ENCODE measurements at regions not wholly inside any gene's neighbourhood (a gene's known extent, or its start where the extent isn't known, plus 50 kb on each side); places are given as distances from the start of the nearest gene placed in this dataset.

- Histone ChIP-seq H3K27ac (ENCODE audit: low read depth in 2 of 2, low read length in 1 of 2) (no peak overlapping the region), H2AFZ (ENCODE audit: low read depth) (no peak overlapping the region), H3K9me2 (no peaks in the 10 kb centered on the region), H3K4me2 (no peak overlapping the region), H3K4me3 (ENCODE audit: low read depth in 2 of 2, low read length in 1 of 2) (no peak overlapping the region), H3K9me3 (no peaks in the 10 kb centered on the region), H3K79me2 (ENCODE audit: insufficient read depth) (no peaks in the 10 kb centered on the region), H3K36me3 (replicated peaks in 1 of 2; ENCODE audit: control insufficient read depth in 1 of 2, insufficient read depth in 2 of 2, low read length in 1 of 2) (no peaks in the 10 kb centered on the region), H3K27me3 (ENCODE audit: insufficient read depth) (no peaks in the 10 kb centered on the region), H3F3A (replicated peaks; ENCODE audit: insufficient read depth) (no peaks in the 10 kb centered on the region), H3K9ac (no peak overlapping the region), H3K4me1 (ENCODE audit: control insufficient read depth in 1 of 2, insufficient read depth in 2 of 2, low read depth in 1 of 2, low read length in 1 of 2) (no peaks in the 10 kb centered on the region; a peak in 1 of 4 replicates), H4K20me1 (ENCODE audit: insufficient read depth) (no peaks in the 10 kb centered on the region)
- CTCF ChIA-PET, result interaction anchor here (0.8 kb wide), 1 partner anchor 9 kb away, joined by 3 read pairs; no protein-coding TSS in a partner anchor
- DNase-seq, result no peak
- POLR2A ChIA-PET, result no interaction called here
- 92% methylated on average over 1 of the region's 1 CpG for WGBS (ENCODE audit: low lambda C conversion rate)
- no peak for TF ChIP-seq YY1 (IDR thresholded peaks at IDR 0.05; ENCODE audit: low read depth)
- TF ChIP-seq SMC3 (IDR thresholded peaks at IDR 0.05; ENCODE audit: low read depth, low read length), result no peak
- TF ChIP-seq CTCF (IDR thresholded peaks at IDR 0.05), result no peak
- TF ChIP-seq MEF2A (IDR thresholded peaks at IDR 0.05; ENCODE audit: borderline replicate concordance, low read depth), result no peak
- no peak for TF ChIP-seq FOXJ3 (CRISPR knock-in tag; IDR thresholded peaks at IDR 0.05)
- no peak for TF ChIP-seq GABPA (IDR thresholded peaks at IDR 0.05; ENCODE audit: low read depth)
Measured at GRCh38 chr1:221240690-221241089, 361.4 kb downstream of the HLX start.

- Histone ChIP-seq H2AFZ (ENCODE audit: low read depth) (no peak overlapping the region), H4K20me1 (ENCODE audit: insufficient read depth) (no peaks in the 10 kb centered on the region), H3K4me2 (no peak overlapping the region), H3K4me1 (ENCODE audit: control insufficient read depth in 1 of 2, insufficient read depth in 2 of 2, low read depth in 1 of 2, low read length in 1 of 2) (no peaks in the 10 kb centered on the region; a peak in 1 of 4 replicates), H3F3A (replicated peaks; ENCODE audit: insufficient read depth) (no peaks in the 10 kb centered on the region), H3K4me3 (ENCODE audit: low read depth in 2 of 2, low read length in 1 of 2) (no peak overlapping the region), H3K27ac (ENCODE audit: low read depth in 2 of 2, low read length in 1 of 2) (no peak overlapping the region), H3K79me2 (ENCODE audit: insufficient read depth) (no peaks in the 10 kb centered on the region), H3K36me3 (replicated peaks in 1 of 2; ENCODE audit: control insufficient read depth in 1 of 2, insufficient read depth in 2 of 2, low read length in 1 of 2) (no peaks in the 10 kb centered on the region), H3K9ac (no peak overlapping the region), H3K9me3 (no peaks in the 10 kb centered on the region), H3K9me2 (no peaks in the 10 kb centered on the region), H3K27me3 (ENCODE audit: insufficient read depth) (no peaks in the 10 kb centered on the region)
- 82% methylated on average over 1 of the region's 1 CpG for WGBS (ENCODE audit: low lambda C conversion rate)
- no peak for TF ChIP-seq REST (IDR thresholded peaks at IDR 0.05; ENCODE audit: low read depth, low read length)
- no peak for TF ChIP-seq FOSL2 (IDR thresholded peaks at IDR 0.05; ENCODE audit: borderline replicate concordance, low read depth)
- no peak for TF ChIP-seq USF2 (IDR thresholded peaks at IDR 0.05; ENCODE audit: borderline replicate concordance, low read depth, low read length)
- no peak for TF ChIP-seq EP300 (IDR thresholded peaks at IDR 0.05; ENCODE audit: borderline replicate concordance in 1 of 2, low read depth in 1 of 2, low read length in 1 of 2)
- no peak for TF ChIP-seq PBX3 (IDR thresholded peaks at IDR 0.05)
- TF ChIP-seq NRF1 (IDR thresholded peaks at IDR 0.05; ENCODE audit: low read depth, low read length), result no peak
- no peak for TF ChIP-seq CTCF (IDR thresholded peaks at IDR 0.05)
- TF ChIP-seq MXI1 (IDR thresholded peaks at IDR 0.05; ENCODE audit: low read depth, low read length), result no peak
- no peak for TF ChIP-seq TEAD4 (IDR thresholded peaks at IDR 0.05; ENCODE audit: borderline replicate concordance, insufficient read depth)
- no peak for DNase-seq
- POLR2A ChIA-PET, result no interaction called here
- CTCF ChIA-PET, result interaction anchor here (0.8 kb wide), 1 partner anchor 9 kb away, joined by 3 read pairs; no protein-coding TSS in a partner anchor
Measured at GRCh38 chr1:221241157-221241556, 361.9 kb downstream of the HLX start.
